GM19035 (cell line): ENCODE measurements at regions not wholly inside any gene's neighbourhood (a gene's known extent, or its start where the extent isn't known, plus 50 kb on each side); places are given as distances from the start of the nearest gene placed in this dataset.

Experiments used
- ATAC-seq: cut with Tn5 transposase; IDR thresholded peaks from one replicate; pipeline ENCODE4 v1.9.1; 2021; ENCODE audit not compliant: unreplicated experiment

DNA sequence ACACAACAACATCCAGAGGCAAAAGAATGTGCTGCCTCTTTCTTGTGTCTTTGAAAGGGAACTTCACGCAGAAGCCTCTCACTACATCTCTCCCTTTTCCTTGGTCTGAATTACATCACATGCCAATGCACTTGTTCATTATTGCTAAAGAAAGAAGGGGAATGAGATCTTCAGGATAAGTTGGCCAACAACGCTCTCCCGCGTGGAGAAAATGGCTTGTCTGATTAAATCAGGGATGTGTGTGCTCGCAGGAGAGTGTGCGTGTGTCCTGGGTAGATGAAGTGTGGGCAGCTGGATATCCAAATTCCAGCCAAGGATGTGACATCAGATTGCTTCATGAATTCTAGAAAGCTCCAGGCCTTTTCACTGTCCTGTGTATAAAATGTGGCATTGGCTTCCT is 541.6 kb upstream of the FZD8 start:
- ATAC-seq, result no peak

DNA sequence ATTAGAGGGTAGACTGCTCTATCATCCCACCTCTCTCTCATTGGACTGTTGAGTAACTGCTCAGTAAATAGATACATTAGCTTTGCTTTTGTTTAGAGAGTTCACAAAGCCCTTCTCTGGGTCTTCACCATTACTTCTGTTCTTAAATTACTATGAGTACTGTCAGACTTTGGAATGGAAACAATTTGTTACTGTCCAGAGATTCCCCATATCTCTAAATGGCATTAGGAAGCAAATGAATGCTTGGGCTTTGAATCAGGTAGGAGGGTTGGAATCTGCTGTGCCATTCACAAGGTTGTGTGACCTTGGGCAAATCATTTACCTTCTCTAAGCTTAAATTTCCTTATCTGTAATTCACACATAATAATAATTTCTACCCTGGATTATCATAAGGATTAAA is 541.0 kb upstream of the FZD8 start:
- ATAC-seq, result no peak

DNA sequence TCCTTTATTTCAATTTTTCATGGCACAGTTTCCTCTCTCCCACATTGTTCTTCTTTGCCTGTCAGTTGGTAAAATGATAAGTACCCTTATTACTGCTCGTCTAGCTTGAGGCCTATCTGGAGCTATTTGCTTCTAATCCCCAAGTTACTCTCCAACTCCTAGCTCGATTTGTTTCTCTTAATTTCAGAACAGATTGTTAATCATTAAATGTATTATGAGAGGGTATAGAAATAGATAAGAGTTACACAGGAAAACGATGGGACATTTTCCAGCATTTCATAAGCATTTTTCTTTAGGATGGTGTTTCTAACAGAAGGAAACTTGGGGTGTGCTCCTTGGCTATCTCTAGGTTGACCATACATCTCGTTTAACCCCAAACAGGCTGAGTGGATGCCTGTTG is 540.5 kb upstream of the FZD8 start:
- no peak for ATAC-seq

DNA sequence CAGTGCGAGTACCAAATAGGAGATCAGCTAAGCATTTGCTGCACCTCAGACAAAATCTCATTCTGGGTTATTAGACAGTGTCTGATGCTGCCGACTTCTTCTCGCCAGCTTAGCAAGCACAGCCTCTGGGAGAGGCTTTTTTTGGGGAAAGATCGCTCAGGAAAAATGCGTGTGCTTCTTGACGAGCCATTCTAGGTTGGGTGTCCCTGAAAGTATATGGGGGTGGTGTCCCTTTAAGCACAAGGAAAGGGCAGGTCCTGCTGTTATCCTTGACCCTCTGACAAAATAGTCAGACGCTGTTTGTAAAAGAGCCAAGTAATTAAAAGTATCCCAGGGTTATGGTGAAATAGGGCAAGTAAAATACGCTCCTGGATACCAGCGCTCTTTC is 540.1 kb upstream of the FZD8 start:
- no peak for ATAC-seq

DNA sequence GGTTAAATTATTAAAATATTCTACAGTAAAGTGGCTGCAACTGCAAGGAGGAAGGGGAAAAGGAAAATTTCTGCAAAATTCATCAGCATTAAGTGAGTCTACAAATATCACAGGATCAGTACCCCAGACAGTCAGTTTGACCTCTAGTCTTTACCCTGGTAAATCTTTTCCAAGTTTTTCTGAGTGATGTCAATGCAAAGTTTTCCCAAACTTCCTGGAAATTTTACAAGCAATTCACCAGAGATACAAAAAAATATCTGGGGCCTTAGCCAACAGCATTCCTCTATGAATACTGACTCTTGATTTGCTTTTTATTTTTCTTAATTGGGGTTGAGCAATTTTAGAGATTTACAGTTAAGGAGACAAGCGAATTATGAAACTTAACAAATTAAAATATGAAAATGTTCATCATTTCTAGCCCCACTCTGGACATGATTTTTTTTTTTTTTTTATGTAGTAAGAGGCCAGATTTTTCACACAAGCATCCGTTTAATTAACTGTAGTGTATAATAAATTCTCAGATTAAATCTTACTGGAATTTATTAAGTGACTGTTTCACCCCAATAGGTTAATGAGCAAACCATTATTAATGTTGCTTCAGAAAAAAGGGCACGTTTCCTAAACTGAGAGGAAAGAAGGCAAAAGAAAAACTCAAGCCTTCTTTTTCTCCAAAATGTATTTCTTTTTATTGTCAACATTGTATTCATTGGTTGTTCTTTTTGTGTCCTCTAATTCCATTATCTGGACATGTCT is 539.5 kb upstream of the FZD8 start:
- no peak for ATAC-seq

DNA sequence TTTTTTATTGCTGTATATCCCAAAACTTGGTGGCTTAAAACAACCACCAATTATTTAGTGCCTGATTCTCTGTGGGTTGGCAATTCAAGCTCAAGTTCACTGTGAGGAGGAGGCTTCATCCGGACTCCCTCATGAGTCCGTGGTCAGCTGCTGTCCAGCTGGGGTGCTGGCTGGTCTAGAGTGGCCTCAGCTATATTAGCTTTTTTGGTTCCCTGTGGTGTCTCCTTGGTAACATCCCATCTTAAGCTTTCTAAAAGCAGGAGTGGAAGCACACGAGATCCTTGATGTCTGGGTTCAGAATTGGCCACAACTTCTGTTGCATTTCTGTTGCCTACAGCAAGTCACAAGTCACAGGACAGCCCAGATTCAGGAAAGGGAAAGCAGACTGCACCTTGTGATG is 536.5 kb upstream of the FZD8 start:
- no peak for ATAC-seq

DNA sequence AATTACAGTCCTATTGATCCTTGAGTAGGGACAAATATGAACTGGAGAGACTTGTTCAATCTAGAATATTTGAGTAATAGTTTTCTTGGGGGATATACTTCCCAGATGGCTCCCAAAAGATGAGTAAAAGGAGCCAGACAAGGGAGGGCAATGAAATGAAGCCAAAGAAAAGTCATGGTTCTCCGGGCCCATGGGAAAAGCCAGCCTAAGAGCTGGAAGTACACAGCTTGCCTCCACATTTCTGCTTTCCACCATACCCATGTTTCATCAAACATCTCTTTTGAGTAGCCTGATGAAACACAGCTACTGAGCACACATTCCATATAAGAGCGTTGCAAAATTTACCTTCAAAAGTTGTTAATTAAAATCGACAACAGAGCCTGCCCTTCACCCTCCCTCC is 535.0 kb upstream of the FZD8 start:
- no peak for ATAC-seq

DNA sequence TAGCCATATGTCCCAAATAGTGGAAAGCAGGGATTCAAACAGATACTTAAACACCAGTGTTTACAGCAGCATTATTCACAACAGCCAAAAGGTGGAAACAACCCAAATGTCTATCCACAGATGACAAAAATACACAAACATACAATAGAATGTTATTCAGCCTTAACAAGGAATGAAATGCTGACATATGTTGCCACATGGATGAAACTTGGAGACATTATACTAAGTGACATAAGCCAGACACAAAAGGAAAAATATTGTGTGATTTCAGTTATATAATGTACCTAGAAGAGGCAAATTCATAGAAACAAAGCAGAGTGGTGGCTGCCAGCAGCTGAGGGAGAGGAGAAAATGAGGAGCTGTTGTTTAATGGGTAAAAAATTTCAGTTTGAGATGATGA is 533.9 kb upstream of the FZD8 start:
- no peak for ATAC-seq

DNA sequence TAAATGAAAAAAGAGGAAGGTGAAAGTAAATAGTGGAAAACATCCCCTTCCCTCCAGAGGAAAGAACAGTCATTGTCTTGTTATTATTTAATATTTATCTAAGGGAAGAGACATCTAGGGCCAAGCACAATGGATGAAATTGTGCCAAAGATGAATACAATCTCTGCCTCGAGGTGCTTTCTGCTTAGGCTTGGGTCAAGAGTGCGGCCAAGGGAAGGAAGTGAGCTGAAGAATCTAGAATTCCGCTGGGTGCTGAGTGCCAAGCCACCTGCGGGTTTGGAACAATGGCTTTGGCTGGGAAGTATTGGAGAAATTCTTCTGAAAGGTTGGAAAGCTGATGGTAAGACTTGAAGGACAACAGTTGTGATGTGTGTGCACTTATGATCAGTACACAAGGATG is 531.3 kb upstream of the FZD8 start:
- ATAC-seq, result no peak

DNA sequence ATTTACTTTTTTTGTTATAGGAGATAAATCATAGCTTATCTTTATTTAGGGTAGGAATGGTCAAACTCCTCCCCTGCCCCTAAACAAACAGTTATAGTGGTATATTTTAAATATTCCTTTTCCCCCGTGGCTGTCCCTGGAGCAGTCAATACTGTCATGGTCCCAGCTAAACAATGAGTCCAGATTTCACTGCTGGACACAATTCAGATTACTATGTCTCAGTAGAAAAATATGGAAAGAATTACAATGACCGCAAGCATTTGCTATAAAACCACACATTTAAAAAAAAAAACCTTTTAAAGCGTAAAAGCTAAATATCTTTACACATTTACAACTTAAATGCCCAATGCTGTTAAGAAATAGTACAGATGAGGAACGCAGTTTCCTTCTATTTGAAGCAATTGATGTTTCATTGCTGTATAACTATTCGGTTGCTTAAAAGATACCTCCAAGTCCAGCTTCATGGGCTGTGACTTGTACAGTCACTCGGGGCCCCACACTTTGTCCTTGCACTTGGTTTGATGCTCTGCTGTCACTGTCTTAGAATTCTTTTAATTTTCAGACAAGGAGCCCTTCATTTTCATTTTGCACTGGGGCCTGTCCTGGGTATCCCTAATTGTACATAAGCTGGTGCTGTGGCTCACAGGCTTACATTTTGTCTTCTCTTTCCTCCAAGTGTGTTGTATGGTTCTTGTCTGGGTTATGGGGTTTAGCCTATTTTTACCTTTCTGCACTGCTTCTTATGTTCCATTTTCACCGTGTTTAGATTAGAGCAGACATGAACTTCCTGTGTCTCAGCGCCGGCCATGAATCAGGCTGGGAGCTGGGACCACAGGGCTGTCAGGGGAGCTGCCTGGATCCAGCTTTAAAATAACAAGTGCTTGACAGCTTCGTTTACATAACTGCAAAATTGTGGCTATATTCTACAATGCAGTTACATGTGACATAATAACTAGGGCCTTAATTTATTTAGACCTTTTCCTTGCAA is 530.2 kb upstream of the FZD8 start:
- no peak for ATAC-seq

DNA sequence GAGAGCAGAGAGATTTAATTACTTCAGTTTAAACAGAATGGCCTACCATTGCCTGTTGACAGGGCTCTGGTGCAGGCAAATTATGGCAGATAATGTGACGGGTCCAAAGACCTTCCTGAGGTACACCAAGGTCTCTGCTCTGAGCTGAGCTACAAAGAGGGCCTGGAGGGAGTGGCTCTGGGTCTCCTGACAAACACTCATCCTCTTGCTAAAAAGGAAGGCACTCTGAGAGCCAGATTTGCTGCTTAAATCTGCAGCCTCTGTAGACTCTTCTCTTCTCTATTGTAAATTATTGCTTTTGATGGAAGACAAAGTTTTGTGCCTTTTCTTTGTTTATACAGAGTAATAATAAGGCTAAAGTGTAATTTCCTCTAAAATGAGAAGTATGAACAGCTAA is 529.5 kb upstream of the FZD8 start:
- ATAC-seq, result no peak

DNA sequence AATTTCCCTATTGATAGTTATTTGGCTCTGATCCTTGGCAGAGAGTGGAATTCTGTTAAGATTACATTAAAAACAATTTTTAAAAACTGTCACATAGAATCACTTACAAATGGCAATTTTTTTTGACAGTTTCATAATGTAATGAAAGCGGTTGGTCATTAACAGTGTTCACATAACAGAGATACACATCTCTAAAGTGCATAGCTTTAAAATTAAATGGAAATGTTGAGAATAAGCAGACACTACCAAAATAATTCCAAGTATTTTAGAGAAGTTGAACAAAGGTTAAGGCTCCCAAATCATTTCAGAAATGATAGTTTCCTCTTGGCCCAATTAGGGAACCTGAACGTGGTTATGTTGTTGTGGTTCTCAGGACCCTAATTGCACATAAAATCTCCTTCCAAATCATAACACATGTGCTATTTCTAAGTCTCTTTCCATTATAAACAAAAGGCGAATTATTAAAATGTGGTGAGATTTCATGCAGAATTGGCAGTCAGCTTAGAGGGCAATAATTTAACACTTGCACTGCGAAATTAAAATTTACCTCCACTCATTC is 528.9 kb upstream of the FZD8 start:
- no peak for ATAC-seq

DNA sequence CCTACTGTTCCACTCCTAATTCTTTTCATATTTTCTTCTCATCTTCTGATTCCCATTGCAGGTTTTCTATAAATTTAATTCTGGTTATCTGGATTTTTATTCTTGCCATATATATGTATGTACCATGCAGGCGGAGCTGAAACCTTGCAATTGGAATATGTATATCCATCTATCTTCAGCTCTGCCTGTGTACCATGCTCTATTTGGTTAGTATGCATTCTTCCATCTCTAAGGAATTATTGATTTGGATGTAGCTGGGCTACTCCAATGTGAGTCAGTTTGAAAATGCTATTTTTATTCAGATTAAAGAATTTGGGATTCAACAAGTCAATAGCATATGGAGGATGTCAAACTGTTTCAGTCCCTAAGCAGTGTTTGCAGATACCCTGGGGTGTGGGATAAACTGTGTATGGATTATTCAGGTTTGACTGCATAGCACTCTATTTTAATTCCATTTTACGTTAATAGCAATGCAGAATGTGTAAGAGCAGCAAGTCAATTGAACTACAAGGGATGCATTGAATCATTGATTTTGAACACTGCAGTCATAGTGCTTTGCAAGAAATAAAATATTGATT is 528.1 kb upstream of the FZD8 start:
- no peak for ATAC-seq

DNA sequence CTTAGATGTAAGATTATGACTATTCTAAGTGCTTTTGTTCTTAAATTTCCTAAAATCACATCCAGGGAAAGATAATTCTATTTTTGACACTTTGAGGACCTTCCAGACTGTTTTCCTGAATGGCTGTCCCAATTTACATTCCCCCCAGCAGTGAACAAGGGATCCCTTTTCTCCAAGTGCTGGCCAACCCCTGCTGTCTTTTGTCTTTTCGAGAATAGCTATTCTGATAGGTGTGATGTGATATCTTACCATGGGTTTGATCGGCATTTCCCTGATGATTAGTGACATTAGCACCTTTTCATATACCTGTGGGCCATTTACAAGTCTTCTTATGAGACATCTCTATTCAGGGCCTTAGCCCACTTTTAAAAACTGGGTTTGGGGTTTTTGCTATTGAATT is 526.7 kb upstream of the FZD8 start:
- no peak for ATAC-seq

DNA sequence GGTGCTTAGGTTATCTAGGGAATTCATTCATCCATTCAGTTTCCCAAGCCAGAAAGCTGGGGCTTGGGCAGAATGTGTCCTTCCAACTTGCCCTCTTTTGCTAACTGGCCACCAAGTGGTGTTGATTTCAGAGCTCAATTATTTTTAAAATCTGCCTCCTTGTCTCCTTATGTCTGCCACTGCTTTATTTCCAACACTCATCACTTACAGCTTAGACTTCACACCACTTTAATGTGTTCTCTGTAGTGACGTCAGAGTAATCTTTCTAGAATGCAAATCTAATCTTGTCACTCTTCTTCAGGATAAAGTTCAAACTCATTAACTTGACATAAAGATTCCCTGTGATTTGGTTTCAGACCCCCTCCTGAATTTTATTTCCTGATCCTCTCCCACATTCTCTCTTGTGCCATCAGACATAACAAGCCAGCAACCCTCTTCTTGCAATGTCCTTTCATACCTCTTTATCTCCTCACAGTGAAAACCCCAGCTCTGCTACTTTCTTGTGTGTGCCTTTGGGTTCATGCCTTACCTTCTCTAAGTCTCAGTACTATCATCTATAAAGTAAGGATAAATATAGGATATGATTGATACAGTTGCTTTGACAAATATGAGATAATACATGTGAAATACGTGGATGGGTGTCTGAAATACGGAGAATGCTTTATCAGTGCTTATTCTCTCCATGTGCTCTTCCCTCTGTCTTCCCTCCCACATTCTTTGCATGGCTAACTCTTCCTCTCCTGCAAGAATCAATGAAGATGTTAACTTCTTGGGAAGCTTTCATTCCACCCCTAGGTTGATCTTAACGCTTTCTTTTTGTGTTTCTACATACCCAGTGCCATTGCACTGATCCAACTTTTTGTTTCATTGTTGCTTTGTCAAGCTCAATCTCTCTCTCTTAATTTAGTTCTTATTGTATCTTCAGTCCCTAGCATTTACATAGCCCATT is 522.7 kb upstream of the FZD8 start:
- ATAC-seq, result no peak

DNA sequence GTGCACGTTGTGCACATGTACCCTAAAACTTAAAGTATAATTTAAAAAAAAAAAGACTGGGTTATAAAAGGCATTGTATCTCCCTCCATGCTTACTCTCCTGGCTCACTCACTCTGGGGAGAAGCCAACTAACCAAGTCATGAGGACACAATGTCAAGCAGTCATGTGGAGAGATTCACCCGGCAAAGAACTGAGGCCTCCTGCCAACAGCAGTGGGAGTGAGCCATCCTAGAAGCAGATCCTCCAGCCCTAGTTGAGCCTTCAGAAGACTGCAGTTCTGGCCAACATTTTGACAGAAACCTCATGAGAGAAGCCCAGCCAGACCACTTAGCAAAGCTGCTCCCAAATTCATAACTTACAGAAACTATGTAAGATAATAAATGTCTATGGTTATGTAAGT is 521.7 kb upstream of the FZD8 start:
- no peak for ATAC-seq

DNA sequence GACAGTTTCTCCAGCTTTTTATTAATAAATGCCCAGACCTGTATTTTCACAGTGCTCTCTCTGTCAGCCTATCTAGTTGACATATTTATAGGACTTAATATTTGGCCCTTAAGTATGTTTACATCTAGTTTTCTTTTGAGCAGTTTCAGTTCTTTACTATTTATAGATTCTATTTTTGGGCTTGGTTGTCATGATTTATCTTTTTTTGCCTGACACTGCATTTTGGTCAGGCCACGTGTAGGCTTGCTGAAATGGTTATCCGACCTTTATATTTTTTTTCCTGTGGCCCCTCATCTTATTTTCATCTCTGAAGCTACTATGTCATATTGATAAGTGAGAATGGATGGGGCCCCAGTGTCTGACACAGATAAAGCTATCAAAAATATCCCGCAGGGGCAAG is 515.4 kb upstream of the FZD8 start:
- ATAC-seq, result no peak

DNA sequence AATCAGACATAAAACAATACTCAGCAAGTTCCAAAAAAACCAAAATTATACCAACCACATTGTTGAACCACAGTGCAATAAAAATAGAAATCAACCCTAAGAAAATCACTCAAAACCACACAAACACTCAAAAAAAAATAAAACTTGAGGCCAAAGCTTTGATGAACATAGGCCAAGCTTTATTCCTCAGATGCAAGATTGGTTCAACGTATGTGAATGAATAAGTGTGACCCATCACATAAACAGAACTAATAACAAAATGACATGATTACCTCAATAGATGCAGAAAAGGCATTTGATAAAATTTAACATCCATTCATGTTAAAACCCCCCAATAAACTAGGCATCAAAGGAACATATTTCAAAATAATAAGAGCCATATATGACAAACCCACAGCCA is 506.1 kb upstream of the FZD8 start:
- ATAC-seq, result no peak

DNA sequence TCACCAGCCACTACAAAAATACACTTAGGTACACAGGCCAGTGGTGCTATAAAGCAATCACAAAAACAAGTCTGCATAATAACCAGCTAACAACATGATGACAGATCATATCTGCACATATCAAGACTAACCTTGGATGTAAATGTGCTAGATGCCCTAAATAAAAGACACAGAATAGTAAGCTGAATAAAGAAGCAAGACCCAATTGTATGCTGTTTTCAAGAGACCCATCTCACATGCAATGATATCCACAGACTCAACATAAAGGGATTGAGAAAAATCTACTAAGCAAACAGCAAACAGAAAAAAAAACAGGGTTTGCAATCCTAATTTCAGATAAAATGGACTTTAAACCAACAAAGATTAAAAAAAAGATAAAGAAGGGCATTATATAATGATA is 505.4 kb upstream of the FZD8 start:
- no peak for ATAC-seq

DNA sequence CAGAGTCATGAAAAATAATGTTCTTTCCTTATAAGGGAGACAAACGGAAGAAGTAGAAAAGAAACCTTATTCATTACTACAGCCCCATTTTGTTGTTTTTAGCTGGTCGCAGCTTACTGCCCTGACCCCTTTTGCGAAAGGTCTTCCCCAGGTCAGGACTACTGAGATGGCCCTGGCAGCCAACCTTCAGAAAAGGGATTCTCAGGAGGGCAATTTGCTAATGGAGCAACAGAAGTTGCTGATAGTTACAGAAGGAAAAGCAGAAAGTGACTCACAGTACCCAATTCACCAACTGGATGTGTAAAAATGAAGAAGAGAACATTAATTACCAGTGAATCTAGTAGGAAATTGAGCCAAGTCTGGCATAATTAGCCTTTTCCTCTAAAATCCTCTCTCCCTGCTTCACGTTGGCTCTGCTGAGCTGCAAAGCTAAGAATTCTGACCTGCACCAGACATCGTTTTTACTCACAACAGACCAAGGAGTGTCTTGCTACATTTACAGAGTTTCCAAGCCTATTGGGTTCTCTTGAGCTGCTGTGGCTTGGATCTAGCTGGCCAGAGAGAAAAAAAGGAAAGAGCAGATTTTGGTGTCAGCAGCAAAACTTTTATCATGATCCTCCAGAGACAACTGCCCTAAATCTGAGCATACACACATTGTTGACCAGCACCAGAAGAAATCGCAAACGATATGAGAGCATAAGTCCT is 499.9 kb upstream of the FZD8 start:
- no peak for ATAC-seq
